ENCODE measurements at regions not wholly inside any gene's neighbourhood (a gene's known extent, or its start where the extent isn't known, plus 50 kb on each side); places are given as distances from the start of the nearest gene placed in this dataset.

DNA sequence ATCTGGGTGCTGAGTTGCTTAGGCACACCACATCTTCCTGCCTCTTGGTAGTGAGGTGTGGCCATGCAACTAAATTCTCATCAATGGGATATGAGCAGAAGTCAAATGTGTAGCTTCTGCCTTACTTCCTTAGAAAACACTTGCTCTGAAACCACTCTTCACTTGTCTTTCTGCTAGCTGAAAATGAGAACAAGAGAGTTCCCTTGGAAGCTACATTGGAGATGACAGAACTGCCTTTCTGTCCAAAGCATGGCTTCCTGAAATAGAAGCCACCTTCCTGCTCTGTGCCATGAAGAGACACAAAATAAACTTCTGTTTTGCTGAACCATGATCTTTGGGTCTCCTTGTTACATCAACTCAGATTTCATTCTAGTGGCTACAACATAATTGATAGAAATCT lies 659.9 kb downstream of the IRS1 start:
- DNase-seq (ENCODE audit: extremely low read depth in 1 of 11, low read depth in 9 of 11, low spot score in 4 of 11) = no peak

DNA sequence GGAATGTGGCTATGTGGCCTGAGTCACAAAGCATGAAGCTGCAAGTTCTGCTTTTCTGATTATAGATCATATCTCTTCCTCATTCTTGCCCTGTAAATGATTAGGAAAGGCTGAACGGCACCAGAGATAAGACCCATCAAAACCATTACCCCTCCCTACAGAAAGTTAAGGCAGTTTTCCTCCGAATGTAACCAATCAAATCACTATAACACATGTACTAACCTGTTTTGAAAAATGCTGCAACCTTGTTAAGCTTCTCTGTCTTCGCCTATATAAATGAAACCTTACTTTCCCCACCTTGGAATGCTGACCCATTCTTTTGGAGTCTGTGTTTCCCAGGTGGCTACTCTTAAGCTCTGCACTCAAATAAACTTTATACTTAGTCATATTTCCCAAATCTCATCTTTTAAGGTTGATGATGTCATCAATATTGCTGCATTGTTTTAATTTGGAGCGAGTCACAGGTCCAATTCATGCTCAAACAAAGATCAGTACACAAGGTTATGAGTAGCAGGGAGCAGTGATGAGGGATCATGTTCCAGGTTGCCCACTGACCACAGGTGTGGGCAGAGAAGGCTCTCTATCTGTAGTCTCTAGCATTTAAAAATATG lies 662.3 kb downstream of the IRS1 start:
- DNase-seq (ENCODE audit: extremely low read depth in 1 of 11, low read depth in 9 of 11, low spot score in 4 of 11) = no peak

DNA sequence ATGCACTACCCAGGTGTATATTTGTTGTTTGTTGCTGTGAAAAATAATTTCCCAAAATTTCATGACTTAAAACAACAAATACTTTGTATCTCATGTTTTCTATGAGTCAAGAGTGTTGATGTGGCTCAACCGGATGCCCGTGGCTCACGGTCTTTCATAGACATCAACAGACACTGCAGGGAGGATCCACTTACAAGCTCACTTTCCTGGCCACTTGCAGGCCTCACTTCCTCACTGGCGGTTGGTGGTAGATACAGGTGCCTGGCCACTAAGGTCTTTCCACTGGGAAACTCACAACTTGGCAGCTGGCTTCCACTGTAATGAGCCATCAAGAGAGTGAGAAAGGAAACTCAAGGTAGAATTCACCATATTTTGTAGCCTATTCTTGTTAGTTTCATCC lies 662.9 kb downstream of the IRS1 start:
- no peak for DNase-seq (ENCODE audit: extremely low read depth in 1 of 11, low read depth in 9 of 11, low spot score in 4 of 11)

DNA sequence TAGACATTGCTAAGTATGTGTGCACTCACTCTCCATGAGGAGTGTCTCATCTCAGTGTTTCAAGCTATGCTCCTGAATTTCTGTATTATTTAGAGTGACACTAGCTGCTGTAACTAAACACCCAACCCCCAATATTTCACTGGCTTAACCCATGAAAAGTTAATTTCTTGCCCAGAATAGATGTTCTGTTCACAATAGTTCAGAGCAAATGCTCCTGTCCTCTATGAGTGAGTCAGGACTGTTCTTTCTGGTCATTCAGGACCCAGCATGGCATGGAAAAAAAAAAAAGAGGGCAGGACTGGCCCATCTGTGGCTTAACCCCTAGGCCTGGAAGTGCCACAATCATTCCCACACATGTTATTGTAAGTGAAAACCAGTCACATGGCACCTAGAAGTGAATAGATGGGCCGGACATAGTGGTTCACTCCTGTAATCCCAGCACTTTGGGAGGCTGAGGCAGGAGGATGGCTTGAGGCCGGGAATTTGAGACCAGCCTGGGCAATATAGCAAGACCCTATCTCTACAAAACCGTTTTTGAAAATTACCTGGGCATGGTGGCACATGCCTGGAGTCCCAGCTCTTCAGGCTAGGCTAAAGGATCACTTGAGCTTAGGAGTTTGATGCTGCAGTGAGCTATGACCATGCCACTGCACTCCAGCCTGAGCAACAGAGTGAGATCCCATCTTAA lies 663.6 kb downstream of the IRS1 start:
- DNase-seq (ENCODE audit: extremely low read depth in 1 of 11, low read depth in 9 of 11, low spot score in 4 of 11) = no peak

DNA sequence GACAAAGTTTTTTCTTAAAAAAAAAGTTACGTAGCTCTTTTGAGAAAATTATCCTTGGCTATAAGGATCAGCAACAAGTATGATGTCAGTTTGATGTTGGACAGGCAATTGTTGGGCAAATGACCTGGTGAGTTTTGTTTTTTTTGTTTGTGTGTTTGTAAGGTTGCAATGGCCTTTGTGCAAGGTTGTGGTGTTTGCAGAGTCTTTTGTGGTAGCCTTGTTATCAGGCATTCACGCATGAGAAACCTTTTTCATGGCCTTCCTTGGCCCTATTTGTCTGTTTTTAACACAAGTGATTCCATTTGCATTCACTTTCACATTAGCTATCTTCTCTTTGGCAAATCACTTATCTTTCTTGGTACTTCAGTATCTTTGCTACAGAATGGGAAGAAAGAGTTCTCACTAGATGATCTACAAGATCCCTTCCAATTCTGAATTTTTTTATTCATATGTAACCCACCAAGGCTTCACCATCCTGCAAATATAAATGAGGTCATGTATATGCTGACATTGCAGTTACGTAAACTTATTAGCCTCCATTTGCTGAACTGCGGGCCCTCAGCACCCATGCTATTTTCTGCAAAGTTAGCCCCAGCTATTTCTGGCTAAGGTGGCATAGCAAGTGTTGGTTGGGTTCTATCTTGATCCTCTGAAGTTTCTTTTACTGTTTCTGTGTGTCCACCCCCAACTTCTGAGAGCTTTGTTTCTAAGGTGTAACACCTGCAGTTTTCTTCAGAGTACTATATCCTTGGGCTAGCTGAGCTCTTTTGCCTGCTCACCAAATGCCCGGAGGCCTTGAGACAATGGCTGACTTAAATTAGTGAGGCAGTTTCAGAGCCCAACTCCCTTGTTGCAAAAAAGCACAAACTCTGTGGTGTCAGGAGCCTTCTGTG lies 667.1 kb downstream of the IRS1 start:
- no peak for DNase-seq (ENCODE audit: extremely low read depth in 1 of 11, low read depth in 9 of 11, low spot score in 4 of 11)

DNA sequence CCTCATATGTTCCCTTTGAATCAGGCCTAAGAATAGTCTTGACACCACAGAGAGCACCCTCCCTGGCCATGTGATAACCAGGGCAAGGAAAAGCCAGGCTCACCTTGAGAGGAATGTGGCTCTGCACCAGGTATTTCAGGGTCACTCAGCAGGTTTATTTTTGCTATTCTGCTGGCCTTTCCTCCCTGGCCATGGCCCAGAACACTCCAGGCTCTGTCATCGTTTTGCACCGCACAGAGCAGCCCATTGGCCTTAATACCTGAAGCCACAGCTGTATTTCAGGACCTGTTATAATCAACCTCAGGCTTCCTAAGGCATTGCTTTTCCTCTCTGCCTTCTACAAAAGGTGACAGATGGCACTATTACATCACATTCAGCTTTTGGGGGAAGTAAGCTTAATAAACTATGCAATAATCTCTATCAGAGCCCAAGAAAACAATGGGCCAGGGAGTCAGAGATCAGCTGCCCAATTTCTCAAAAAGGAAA lies 668.3 kb downstream of the IRS1 start:
- no peak for DNase-seq (ENCODE audit: extremely low read depth in 1 of 11, low read depth in 9 of 11, low spot score in 4 of 11)

DNA sequence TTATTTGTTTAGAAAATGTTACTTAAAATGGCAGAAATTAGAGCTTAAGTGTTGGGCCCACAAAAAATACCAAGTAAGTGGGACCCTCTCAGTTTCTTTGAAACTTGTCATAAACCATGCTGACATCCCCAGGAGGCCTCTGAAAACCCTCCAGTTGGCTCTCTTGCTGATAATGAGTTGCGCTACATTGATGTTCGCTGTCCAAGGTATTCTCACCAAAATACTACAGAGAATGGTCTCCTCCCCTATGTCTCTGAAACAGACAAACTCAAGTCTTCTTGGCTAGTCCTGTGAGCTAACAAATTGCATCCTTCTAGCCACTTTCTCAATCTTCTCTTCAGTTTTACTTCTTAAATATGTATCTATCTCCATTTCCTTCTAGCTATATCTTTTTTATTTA lies 669.4 kb downstream of the IRS1 start:
- no peak for DNase-seq (ENCODE audit: extremely low read depth in 1 of 11, low read depth in 9 of 11, low spot score in 4 of 11)

DNA sequence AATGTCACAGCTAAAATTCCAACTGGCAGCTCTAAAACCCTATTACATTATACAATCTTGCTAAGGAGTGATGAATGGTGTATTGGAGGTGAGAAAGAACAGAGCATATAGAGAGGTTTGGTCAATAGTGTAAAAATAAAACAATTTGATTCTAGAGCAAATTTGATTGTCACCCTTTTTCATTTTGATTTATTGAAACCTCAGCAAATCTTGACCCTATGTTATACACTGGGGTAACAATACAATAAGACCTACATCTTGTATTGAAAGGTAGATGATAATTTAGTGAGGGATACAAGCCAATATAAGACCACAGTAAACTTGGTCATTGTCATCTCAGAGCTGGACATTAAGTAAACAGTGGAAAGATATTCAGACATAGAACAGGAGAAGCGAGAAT lies 671.9 kb downstream of the IRS1 start:
- no peak for DNase-seq (ENCODE audit: extremely low read depth in 1 of 11, low read depth in 9 of 11, low spot score in 4 of 11)

DNA sequence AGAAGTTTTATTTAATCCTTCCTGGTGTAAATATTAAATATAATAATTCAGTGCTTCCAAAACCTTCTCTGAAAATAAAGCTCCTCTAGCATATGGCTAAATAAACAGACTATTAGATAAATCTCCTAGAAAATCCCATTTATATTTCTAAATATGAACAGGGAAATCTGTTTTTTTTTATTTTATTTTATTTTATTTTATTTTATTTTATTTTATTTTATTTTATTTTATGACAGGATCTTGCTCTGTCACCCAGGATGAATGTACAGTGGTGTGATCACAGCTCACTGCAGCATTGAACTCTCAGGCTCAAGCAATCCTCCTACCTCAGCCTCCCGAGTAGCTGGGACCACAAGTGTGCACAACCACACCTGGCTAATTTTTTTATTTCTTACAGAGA lies 673.5 kb downstream of the IRS1 start:
- DNase-seq (ENCODE audit: extremely low read depth in 1 of 11, low read depth in 9 of 11, low spot score in 4 of 11) = no peak

DNA sequence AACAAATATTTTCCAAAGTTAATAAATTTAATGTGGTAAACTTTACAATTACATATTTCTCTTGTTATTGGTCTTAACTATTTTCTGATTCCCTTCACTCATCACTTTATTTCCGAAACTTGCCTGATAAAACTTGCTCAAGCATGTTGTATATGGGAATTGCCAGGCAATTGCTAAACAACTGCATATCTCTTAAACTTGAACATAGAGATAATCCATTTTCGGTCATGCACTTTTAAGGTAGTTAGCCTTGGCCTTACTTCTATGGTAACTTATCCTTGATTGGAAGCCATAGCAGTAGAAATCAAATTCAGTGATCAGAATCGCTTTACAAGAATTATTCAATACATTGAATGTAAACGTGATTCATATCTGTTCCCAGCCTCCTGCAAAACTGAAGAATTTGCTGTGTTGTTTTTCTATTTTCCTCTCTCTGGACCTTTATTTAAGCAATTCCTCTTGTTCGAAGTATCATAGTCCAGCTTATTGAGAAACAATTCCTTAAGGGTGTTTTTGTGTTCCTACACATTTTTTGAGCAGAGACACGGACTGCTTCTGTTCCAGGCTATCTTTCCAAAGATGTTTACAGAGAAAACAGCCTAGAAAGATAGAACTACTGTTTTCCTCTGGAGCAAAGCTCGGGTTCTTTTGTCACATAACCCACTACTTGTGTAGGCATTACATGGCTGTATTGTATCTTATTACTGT lies 674.3 kb downstream of the IRS1 start:
- DNase-seq (ENCODE audit: extremely low read depth in 1 of 11, low read depth in 9 of 11, low spot score in 4 of 11) = no peak

DNA sequence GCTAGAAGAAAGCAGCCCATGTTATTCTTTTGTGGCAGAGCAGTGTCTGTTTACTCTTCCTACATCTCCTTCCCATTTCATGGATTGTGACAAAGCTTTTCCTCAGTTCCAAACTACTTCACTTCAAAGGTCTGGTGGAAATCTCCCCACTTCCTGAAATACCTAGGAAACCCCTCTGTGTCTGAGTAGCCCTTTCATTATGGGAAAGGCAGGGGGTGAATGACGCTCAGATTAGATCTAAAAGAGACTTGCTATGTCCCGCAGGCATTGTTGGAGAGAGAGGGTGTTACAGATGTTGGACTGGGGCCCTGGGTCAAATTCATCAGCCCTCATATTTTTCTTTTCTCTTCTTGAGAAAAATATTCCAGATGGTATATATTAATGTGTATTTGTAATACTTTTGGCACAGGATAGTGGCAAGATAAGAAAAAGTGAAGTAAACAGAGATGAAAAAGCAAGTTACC lies 675.0 kb downstream of the IRS1 start:
- DNase-seq (ENCODE audit: extremely low read depth in 1 of 11, low read depth in 9 of 11, low spot score in 4 of 11) = no peak

DNA sequence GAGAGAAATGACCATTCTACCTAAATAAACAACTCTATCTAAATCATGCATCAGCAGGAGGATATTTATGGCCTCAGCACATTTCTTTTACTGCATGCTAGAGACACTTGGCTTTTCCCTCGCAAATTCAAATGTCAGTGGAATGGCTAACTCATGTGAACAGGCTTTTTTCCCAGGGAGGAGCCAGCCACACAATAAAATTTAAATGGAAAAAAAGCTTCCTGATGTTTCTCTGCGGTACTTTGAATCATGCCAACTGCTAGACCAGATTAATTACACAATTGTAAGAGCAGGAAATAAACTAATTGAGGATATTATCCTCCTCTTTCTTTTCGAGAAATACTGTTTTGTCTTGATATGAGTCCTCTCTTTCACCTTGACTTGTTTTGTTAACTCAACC lies 676.3 kb downstream of the IRS1 start:
- DNase-seq (ENCODE audit: extremely low read depth in 1 of 11, low read depth in 9 of 11, low spot score in 4 of 11) = peak in 3 of 11 donors; percentile 30 to 52 (median 32)

DNA sequence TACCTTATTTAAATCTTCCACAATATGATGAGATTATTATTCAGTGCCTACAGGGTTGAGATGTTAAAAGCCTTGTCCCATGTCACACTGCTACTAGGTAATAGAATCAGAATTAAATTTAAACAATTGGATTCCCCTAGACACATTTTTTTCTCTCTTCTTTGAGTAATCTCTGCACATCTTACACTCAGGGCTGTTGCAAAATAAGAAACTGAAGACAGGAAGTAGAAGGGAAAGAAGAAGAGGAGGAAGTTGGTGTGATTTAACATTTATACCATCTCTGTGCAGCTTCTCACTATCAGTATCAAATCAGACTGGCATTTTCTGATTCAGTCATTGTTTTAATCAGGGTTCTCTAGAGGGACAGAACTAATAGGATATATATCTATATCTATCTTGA lies 677.6 kb downstream of the IRS1 start:
- no peak for DNase-seq (ENCODE audit: extremely low read depth in 1 of 11, low read depth in 9 of 11, low spot score in 4 of 11)

DNA sequence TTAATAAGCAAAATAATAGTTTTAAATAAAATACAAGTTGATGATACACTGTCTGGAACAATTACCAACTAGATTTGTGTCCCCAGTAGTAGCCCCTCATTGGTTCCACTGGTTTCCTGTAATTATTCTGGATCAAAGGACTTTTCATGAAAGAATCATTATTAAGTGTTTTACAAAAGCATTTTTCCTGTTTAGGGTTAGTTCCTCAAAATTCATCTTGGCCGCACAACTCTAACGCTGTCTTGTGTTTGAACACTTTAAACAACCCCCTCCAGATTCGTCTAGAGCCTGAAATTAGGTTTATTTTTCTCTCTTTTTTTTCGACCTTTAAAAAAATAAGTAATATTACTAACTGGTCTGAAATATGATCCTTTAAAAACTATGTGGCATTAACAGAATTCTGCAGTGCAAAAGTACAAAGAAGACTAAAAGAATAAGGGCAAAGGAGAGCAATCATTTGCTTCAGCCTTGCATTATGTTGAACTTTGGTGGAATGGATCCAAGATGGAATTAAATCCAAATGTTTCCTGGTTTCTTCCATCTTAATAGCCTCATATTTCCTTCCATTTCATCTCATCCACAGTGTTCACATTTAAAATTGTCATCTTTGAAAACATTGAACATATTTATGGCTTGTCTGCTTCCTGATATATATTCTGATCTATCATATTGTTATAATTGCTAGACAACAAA lies 678.4 kb downstream of the IRS1 start:
- peak in 10 of 11 donors; percentile 40 to 78 (median 56) for DNase-seq (ENCODE audit: extremely low read depth in 1 of 11, low read depth in 9 of 11, low spot score in 4 of 11)

DNA sequence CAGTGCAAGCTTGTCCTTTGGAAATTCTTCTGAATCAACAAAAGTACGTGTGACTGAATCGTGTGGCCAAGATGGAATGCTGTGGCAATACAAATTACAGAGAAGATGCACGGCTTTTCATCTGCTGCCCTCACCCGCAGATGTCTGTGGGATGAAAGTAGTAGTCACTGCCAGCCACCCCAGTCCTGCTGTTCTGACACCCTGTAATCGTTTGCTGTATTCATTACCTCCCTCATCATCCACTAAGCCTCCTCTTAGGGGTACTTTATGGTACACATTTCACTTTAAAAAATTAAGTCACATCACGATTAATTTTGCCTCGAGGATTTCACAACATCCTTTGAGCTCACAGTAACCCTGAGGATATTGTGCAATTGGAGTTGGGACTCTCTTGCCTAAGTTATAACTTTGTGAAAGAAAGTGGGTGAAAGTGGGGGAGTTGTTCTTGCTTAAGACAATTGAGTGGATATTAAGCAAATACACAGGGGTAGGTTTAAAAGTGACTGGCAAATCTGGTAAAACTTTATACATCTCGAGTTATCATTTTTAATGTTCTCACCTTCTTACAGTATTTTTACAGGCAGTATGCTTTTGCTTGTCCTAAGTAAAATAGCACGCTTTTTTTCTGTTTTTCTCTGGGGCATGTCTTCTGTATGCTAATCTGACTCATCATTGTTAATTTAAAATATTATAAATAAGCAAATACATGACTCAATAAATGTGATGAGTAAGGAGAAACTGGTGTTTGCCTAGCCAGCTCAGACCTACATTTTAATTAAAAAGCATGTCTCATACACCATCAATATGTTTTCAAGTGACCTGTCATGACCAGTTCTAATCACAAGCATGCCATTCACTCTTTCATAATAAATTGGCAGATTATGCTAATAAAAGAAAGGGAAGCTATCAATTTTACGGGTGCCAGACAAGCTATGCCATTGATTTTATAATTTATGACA lies 680.9 kb downstream of the IRS1 start:
- no peak for DNase-seq (ENCODE audit: extremely low read depth in 1 of 11, low read depth in 9 of 11, low spot score in 4 of 11)

DNA sequence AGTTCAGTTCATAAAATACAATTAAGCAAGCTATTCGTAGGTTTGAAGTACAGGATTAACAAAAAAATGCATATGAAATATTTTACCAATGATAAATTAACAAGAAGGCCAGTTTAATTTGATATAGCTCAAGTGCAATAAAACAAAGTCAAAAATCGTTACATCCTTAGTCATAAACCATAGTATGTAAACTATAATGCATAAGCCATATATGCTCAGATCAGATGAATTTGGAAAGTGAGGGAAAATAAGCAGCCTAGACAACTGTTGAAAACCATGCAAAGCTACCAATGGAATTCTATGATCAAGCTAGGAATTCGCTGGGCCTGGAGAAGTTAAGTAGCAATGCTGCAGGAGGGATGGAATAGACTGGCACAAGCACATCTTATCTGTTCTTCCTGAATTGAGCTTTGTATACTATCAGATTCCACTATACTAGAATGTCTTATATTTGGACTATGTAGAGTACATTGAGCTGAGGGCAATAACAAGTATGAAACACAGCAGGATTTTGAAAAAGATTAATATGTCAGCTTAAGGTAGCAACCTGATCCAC lies 682.0 kb downstream of the IRS1 start:
- no peak for DNase-seq (ENCODE audit: extremely low read depth in 1 of 11, low read depth in 9 of 11, low spot score in 4 of 11)

DNA sequence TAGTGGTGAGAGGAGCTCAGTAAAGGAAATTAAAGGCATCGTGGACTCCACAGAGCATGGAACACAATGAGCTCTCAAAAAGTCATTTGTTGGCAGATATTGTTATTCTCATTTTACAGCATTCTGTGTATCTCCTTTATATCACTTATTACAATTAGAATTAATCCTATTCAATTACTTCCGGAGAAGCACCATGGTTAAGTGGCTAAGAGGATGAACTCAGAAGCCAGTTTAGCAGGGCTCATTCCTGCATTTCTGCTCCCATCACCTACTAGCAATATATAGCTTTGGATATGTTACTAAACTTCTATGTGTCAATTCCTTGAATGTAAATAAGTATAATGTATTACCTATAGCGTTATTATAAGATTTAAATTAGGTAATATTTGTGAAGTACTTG lies 683.3 kb downstream of the IRS1 start:
- no peak for DNase-seq (ENCODE audit: extremely low read depth in 1 of 11, low read depth in 9 of 11, low spot score in 4 of 11)
